Fibroblast of lung (primary cell): ENCODE measurements at regions not wholly inside any gene's neighbourhood (a gene's known extent, or its start where the extent isn't known, plus 50 kb on each side); places are given as distances from the start of the nearest gene placed in this dataset.

ENCODE experiments used
- DNase-seq, 2 donors: peaks; one replicate each; pipeline versions ENCODE4 v3.0.0 to v3.0.0-alpha.2; 2010; ENCODE audit warnings: low read depth in 2 of 2
- H2AFZ ChIP-seq: 2 replicates; pipeline ENCODE4 v1.5.1; 2012; ENCODE audit warnings: low read length, control low read depth, inconsistent platforms
- H3K27ac ChIP-seq: 2 replicates; pipeline ENCODE4 v1.5.1; 2011; ENCODE audit warnings: low read length, control low read depth; ENCODE audit not compliant: insufficient read depth
- H3K27me3 ChIP-seq: 2 replicates; pipeline ENCODE4 v1.5.1; 2011; ENCODE audit warnings: mild to moderate bottlenecking, low read length; ENCODE audit not compliant: control insufficient read depth, insufficient read depth
- H3K36me3 ChIP-seq: 2 replicates; pipeline ENCODE4 v1.5.1; 2011; ENCODE audit warnings: low read length; ENCODE audit not compliant: control insufficient read depth, insufficient read depth
- H3K4me1 ChIP-seq: 2 replicates; pipeline ENCODE4 v1.5.1; 2011; ENCODE audit warnings: low read length; ENCODE audit not compliant: control insufficient read depth, insufficient read depth; ENCODE audit errors: extremely low read depth
- H3K4me2 ChIP-seq: 2 replicates; pipeline ENCODE4 v1.5.1; 2011; ENCODE audit warnings: low read length, control low read depth; ENCODE audit not compliant: insufficient read depth; ENCODE audit errors: extremely low read depth
- H3K4me3 ChIP-seq, 4 experiments: fragments of 200-600 bp in 1 of 4; sonication (generic) in 1 of 4; replicated peaks in 1 of 4; 2 replicates each; pipeline ENCODE4 v1.5.1; 2011 to 2016; ENCODE audit warnings: low read length in 4 of 4, low read depth in 3 of 4, mild to moderate bottlenecking in 3 of 4, control low read depth in 2 of 4, inconsistent platforms in 1 of 4, mixed read lengths in 1 of 4; ENCODE audit not compliant: insufficient read depth in 1 of 4; ENCODE audit errors: control extremely low read depth in 1 of 4
- H3K79me2 ChIP-seq: 2 replicates; pipeline ENCODE4 v1.5.1; 2012; ENCODE audit warnings: mild to moderate bottlenecking, low read length, inconsistent platforms; ENCODE audit not compliant: control insufficient read depth, insufficient read depth
- H3K9ac ChIP-seq: 2 replicates; pipeline ENCODE4 v1.5.1; 2011; ENCODE audit warnings: mild to moderate bottlenecking, low read length, control low read depth; ENCODE audit not compliant: insufficient read depth
- H3K9me3 ChIP-seq: 2 replicates; pipeline ENCODE4 v1.5.1; 2012; ENCODE audit warnings: low read depth, low read length; ENCODE audit not compliant: control insufficient read depth, insufficient read depth
- H4K20me1 ChIP-seq: 2 replicates; pipeline ENCODE4 v1.5.1; 2011; ENCODE audit warnings: low read length; ENCODE audit not compliant: control insufficient read depth, insufficient read depth; ENCODE audit errors: extremely low read depth
- CTCF ChIP-seq, 2 donors: IDR thresholded peaks in 1 of 2; conservative IDR thresholded peaks in 1 of 2; 1 replicate in 1 of 2; 2 replicates in 1 of 2; pipeline ENCODE4 v1.5.1; 2011 to 2012; ENCODE audit warnings: low read length in 2 of 2, control low read depth in 1 of 2, inconsistent platforms in 1 of 2, low read depth in 1 of 2, mild to moderate bottlenecking in 1 of 2
- EZH2 ChIP-seq: IDR thresholded peaks from 2 replicates; pipeline ENCODE4 v1.5.1; 2012; ENCODE audit warnings: low read length, control low read depth, mild to moderate bottlenecking; ENCODE audit errors: missing control alignments

GRCh38 chr2:72026819-72027425 lies 120.7 kb downstream of the CYP26B1 start:
- no peak overlapping the region for H3K4me2 ChIP-seq

GRCh38 chr2:72024451-72025175 lies 123.0 kb downstream of the CYP26B1 start:
- H3K27ac ChIP-seq: no peak overlapping the region

More at GRCh38 chr2:72026819-72027425, 120.7 kb downstream of the CYP26B1 start:
- TF ChIP-seq EZH2 (no peak), CTCF (conservative IDR thresholded peaks at IDR 0.05 in 1 of 2, IDR thresholded peaks at IDR 0.05 in 1 of 2; ENCODE audit: low read depth in 1 of 2, low read length in 2 of 2) (no peak)
- H3K27ac ChIP-seq: no peak overlapping the region
- H3K9me3 ChIP-seq: no peaks in the 10 kb centered on the region
- peak in 1 of 2 donors; percentile 33 for DNase-seq
- no peaks in the 10 kb centered on the region for H3K27me3 ChIP-seq
- H3K4me3 ChIP-seq: no peak overlapping the region
- no peaks in the 10 kb centered on the region for H3K36me3 ChIP-seq
- H3K79me2 ChIP-seq: no peaks in the 10 kb centered on the region
- no peak overlapping the region for H3K9ac ChIP-seq
- H2AFZ ChIP-seq: no peak overlapping the region
- no peaks in the 10 kb centered on the region for H4K20me1 ChIP-seq
- no peaks in the 10 kb centered on the region for H3K4me1 ChIP-seq

More at GRCh38 chr2:72024451-72025175, 123.0 kb downstream of the CYP26B1 start:
- no peak overlapping the region for H3K4me3 ChIP-seq
- no peak overlapping the region for H2AFZ ChIP-seq
- no peaks in the 10 kb centered on the region for H3K9me3 ChIP-seq
- no peaks in the 10 kb centered on the region for H3K79me2 ChIP-seq
- H4K20me1 ChIP-seq: no peaks in the 10 kb centered on the region
- H3K36me3 ChIP-seq: no peaks in the 10 kb centered on the region
- no peak overlapping the region for H3K9ac ChIP-seq
- H3K4me1 ChIP-seq: no peaks in the 10 kb centered on the region
- H3K27me3 ChIP-seq: no peaks in the 10 kb centered on the region
- no peak overlapping the region for H3K4me2 ChIP-seq
- TF ChIP-seq CTCF (conservative IDR thresholded peaks at IDR 0.05 in 1 of 2, IDR thresholded peaks at IDR 0.05 in 1 of 2; ENCODE audit: low read depth in 1 of 2, low read length in 2 of 2): no peak
- TF ChIP-seq EZH2: no peak
- no peak for DNase-seq
